ELF-1 (cell line): ENCODE measurements at regions not wholly inside any gene's neighbourhood (a gene's known extent, or its start where the extent isn't known, plus 50 kb on each side); places are given as distances from the start of the nearest gene placed in this dataset.
A peak's percentile ranks its signal among the peaks of the same experiment; 100 is the strongest.

ENCODE experiments used
- DNase-seq: peaks from one replicate; pipeline ENCODE4 v3.0.0-alpha.2; 2016; ENCODE audit warnings: low read depth, low spot score

GRCh38 chr14:35456261-35456660 is 51.7 kb upstream of the NFKBIA start:
- DNase-seq: no peak

DNA sequence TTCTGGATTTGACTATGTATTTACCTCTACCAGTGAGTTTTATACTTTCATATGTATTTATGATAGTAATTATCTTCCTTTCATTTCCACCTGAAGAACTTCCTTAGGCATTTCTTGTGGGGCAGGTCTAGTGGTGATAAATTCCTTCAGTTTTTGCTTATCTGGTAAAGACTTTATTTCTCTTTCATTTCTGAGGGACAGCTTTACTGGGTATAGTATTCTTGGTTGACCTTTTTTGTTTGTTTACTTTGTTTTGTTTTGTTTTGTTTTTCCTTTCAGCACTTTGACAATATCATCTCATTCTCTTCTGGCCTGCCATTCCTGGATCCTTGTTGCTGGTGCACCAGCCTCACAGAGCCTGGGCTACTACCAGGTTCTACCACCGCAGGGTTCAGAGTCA is 53.9 kb upstream of the NFKBIA start:
- DNase-seq: no peak

DNA sequence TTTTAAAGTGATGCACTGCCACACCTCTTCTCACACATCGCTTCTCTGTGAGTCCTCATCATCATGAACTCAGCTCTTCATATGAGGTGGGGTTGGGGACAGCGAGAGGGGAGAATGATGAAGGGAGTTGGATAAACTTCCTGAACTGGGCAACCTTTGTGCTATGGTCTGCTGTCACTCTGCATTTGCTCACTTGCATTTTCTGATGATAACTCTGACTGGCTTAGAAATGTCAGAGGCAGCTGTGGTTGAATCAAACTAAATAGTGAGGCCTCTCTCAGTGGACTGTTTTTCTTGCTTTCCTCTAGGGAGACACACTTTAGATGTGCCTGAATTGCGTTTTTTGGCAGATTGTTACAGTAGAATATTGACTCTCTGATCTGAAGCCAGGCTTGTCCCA is 55.2 kb upstream of the NFKBIA start:
- DNase-seq: no peak

- peak; percentile 7 for DNase-seq
Observed at GRCh38 chr14:35470755-35471154, 63.2 kb upstream of the INSM2 start.

DNA sequence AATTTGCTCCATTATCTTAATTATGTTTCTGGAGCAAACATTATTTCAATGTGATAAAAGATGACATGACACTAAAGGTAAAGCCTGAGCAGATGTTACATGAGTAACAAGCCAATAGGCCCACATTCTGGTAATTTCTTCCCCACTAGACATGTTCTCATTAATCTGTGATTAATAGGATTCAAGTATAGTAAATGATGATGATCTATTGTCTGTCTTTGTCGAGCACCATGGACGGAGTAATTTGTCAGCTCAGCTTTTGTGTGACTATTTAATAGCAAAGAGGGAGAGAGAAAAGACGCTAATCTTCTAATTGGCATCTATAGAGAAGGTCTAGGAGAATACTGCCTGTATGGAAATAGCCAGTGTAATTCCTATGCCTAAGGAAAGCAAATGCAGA is 62.2 kb upstream of the INSM2 start:
- no peak for DNase-seq

GRCh38 chr14:35474323-35474722 is 59.6 kb upstream of the INSM2 start:
- DNase-seq: no peak

DNA sequence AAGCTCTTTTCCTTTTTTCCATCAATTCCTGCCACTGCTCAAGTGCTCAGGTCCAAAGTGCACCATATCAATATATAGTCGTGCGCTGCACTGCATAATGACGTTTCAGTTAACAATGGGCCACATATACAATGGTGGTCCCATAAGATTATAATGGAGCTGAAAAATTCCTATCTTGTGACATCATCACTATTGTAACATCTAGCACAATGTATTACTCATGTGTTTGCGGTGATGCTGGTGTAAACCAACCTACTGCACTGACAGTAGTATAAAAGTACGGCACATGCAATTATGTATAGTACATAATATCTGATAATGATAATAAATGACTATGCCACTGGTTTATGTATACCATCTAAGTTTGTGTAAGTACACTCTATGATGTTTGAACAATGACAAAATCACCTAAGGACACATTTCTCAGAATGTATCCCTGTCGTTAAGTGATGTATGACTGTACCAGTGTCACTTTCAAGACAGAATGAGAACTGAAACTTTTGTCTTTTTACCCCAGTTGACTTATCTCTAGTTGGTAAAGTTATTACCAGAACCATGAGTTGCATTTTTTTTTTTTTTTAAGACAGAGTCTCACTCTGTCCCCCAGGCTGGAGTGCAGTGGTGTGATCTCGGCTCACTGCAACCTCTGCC is 53.7 kb upstream of the INSM2 start:
- DNase-seq: no peak

DNA sequence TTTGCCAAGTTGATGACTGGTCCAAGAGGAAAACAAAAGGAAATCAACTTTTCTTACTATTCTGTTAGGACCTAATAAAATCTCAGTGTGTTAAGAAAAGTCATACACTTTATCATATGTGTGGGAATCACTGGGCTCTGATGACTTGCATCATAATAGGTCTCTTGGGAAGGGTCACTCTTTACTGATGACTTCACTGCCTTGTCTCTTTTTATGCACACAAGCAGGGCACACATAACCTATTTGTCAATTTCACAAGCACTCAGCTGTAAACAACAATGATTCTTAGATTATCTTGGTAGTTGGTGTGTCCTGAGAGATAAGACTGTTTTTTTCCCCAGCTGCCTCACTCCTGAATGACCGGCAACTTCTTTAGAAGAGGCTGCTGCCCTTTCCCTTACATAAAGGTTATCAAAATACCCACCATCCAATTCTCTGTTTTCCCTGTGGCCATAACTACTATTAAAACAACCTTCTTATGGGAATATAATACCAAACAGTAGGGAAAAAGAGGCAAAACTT is 50.9 kb upstream of the INSM2 start:
- no peak for DNase-seq
